PC-3 (cell line): ENCODE measurements at regions not wholly inside any gene's neighbourhood (a gene's known extent, or its start where the extent isn't known, plus 50 kb on each side); places are given as distances from the start of the nearest gene placed in this dataset.

ENCODE experiments used
- CTCF ChIP-seq: fragments of 300-600 bp; sonication (generic); conservative IDR thresholded peaks from 2 replicates; pipeline ENCODE4 v1.5.1; 2017; ENCODE audit warnings: antibody characterized with exemption, low read depth, mild to moderate bottlenecking, low read length
- EZH2phosphoT487 ChIP-seq: fragments of 300-600 bp; sonication (generic); IDR thresholded peaks from 2 replicates; pipeline ENCODE4 v1.6.1; 2018; ENCODE audit warnings: mild to moderate bottlenecking, antibody characterized with exemption, low read length, borderline replicate concordance

GRCh38 chr13:32882691-32883090 lies 133.5 kb upstream of the KL start:
- no peak for TF ChIP-seq CTCF
- no peak for TF ChIP-seq EZH2phosphoT487
